Tibial nerve (tissue), 4 donors: ENCODE measurements at regions not wholly inside any gene's neighbourhood (a gene's known extent, or its start where the extent isn't known, plus 50 kb on each side); places are given as distances from the start of the nearest gene placed in this dataset.

ENCODE experiments used
- DNase-seq, 2 donors: peaks; one replicate each; pipeline ENCODE4 v3.0.0-alpha.2; 2019; ENCODE audit warnings: low spot score in 2 of 2
- H3K27ac ChIP-seq, 4 donors: fragments of 200-600 bp; sonication (generic) in 3 of 4; one replicate each; pipeline ENCODE4 v1.5.1; 2017 to 2019; ENCODE audit warnings: mild to moderate bottlenecking in 1 of 4
- H3K27me3 ChIP-seq, 2 donors: fragments of 200-600 bp; sonication (generic) in 1 of 2; one replicate each; pipeline versions ENCODE4 v1.5.1 to v1.6.0; 2017 to 2019
- H3K36me3 ChIP-seq, 3 donors: fragments of 200-600 bp; sonication (generic); one replicate each; pipeline ENCODE4 v1.5.1; 2018 to 2019
- H3K4me1 ChIP-seq, 4 donors: fragments of 200-600 bp; sonication (generic) in 3 of 4; one replicate each; pipeline ENCODE4 v1.5.1; 2017 to 2019
- H3K4me3 ChIP-seq, 4 donors: fragments of 200-600 bp; sonication (generic) in 3 of 4; one replicate each; pipeline ENCODE4 v1.5.1; 2017 to 2019; ENCODE audit warnings: mild to moderate bottlenecking in 1 of 4, moderate library complexity in 1 of 4
- H3K9me3 ChIP-seq, 4 donors: fragments of 200-600 bp; sonication (generic) in 3 of 4; one replicate each; pipeline ENCODE4 v1.5.1; 2017 to 2019
- EP300 ChIP-seq, 2 donors: sonication (generic); formaldehyde crosslinking; IDR thresholded peaks; one replicate each; pipeline ENCODE4 v1.6.1; 2017; ENCODE audit warnings: antibody characterized with exemption in 2 of 2, mild to moderate bottlenecking in 1 of 2
- POLR2A ChIP-seq, 2 donors: fragments of 450-650 bp; IDR thresholded peaks; one replicate each; pipeline ENCODE4 v1.6.1; 2017; ENCODE audit warnings: antibody characterized with exemption in 2 of 2, mild to moderate bottlenecking in 2 of 2, moderate library complexity in 2 of 2
- WGBS, 2 donors: methylation state at CpG; one replicate each; pipeline ENCODE4 v1.1.5; 2018; 5-methylcytosine and 5-hydroxymethylcytosine counted together
- TF ChIP-seq, protein P1 (sequence below), 5 experiments: fragments of 200-600 bp in 3 of 5; fragments of 450-650 bp in 2 of 5; sonication (generic) in 3 of 5; IDR thresholded peaks; one replicate each; pipeline ENCODE4 v1.5.1; 2016 to 2019; ENCODE audit warnings: antibody characterized with exemption in 5 of 5, mild to moderate bottlenecking in 3 of 5, moderate library complexity in 2 of 5

DNA sequence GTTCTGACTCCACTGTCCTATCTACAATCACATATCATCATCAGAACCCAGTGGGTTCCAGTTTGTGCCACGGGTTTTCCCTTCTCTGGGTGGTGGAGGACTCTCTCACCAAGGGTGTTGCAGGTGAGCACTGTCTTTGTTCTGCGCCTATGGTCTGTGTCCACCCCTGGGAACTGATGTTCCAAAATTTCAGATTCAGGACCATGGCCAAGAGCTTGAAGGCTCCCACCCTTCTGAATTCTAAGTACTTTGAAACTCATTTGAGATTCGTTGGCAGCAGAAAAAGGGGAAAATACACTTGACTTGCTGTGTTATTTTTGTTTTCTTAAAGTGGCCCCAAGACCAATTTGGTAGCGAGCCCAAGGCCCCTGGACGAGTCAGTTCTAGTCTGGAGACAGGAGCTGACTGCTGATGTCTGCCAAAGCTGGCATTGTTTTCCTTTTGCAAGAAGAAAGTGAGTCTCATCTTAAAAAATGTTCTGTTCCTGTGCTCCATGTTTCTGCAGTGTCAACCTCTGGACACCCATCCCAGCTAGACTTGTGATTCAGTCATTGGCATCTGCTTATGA lies 310.9 kb downstream of the HAPSTR1 start:
- no peak for DNase-seq
- Histone ChIP-seq H3K4me3 (no peak overlapping the region), H3K4me1 (no peaks in the 10 kb centered on the region), H3K9me3 (peaks cover 0 to 21% (median 0%) of the 10 kb centered on the region in 4 donors), H3K27ac (no peak overlapping the region), H3K36me3 (no peaks in the 10 kb centered on the region), H3K27me3 (no peaks in the 10 kb centered on the region)
- WGBS, 2 donors = 53 to 61% methylated on average over 5 of the region's 5 CpGs
- TF ChIP-seq, protein P1, sequence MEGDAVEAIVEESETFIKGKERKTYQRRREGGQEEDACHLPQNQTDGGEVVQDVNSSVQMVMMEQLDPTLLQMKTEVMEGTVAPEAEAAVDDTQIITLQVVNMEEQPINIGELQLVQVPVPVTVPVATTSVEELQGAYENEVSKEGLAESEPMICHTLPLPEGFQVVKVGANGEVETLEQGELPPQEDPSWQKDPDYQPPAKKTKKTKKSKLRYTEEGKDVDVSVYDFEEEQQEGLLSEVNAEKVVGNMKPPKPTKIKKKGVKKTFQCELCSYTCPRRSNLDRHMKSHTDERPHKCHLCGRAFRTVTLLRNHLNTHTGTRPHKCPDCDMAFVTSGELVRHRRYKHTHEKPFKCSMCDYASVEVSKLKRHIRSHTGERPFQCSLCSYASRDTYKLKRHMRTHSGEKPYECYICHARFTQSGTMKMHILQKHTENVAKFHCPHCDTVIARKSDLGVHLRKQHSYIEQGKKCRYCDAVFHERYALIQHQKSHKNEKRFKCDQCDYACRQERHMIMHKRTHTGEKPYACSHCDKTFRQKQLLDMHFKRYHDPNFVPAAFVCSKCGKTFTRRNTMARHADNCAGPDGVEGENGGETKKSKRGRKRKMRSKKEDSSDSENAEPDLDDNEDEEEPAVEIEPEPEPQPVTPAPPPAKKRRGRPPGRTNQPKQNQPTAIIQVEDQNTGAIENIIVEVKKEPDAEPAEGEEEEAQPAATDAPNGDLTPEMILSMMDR (IDR thresholded peaks at IDR 0.05) = no peak
- TF ChIP-seq POLR2A (IDR thresholded peaks at IDR 0.05) (no peak), EP300 (IDR thresholded peaks at IDR 0.05) (no peak)

DNA sequence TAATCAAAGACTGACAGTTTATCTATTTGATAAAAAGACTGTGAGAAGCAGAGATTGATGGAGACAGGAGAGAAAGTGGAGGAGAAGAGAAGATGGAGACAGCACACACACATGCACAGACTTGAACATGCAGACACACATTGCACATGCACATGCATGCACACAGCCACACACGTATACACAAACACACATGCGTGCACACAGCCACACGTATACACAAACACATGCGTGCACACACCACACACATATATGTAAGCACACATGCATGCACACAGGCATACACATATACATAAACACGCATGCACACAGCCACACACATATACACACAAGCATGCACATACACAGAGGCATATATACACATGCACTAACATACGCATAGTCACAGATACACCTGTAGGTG lies 313.4 kb downstream of the HAPSTR1 start:
- Histone ChIP-seq H3K27me3 (no peaks in the 10 kb centered on the region), H3K4me3 (no peak overlapping the region), H3K27ac (no peak overlapping the region), H3K4me1 (no peaks in the 10 kb centered on the region), H3K9me3 (peaks cover 0 to 10% (median 0%) of the 10 kb centered on the region in 4 donors), H3K36me3 (no peaks in the 10 kb centered on the region)
- DNase-seq = no peak
- 94 to 95% methylated on average over 6 of the region's 6 CpGs for WGBS, 2 donors
- TF ChIP-seq, protein P1 (IDR thresholded peaks at IDR 0.05) = no peak
- TF ChIP-seq POLR2A (IDR thresholded peaks at IDR 0.05) = no peak
- no peak for TF ChIP-seq EP300 (IDR thresholded peaks at IDR 0.05)

DNA sequence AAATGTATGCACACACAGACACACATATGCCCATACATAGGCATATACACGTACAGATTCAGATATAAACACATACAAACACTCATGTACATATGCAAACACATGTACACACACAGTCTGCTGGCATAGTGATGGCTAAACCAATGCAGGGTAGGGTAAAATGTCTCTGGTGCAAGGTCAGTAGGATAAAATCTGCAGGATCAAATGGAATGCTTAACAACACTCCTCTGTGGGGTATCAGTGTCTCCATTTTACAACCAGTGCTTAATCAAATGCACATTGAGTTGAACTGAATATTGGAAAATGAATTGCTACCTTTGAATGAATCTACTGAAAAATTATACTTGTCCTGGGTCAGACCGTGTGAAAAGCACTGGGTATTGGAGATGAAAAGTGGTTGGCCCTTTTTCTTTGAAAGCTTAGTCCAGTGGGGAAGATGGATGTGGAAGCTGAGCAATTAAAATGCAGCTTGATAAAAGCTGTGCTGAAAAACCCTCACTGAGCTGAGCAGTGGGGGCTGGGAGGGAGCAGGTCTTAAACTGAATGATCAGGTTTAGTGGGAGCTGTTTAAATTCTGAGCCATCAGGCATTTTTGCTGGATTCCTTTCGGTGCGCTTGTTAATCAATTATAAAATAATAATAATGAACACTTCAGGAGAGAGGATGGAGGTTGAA lies 314.7 kb downstream of the HAPSTR1 start:
- TF ChIP-seq EP300 (IDR thresholded peaks at IDR 0.05) = no peak
- no peak for TF ChIP-seq POLR2A (IDR thresholded peaks at IDR 0.05)
- TF ChIP-seq, protein P1 (IDR thresholded peaks at IDR 0.05) = no peak
- DNase-seq = no peak
- 53 to 60% methylated on average over 4 of the region's 4 CpGs for WGBS, 2 donors
- H3K27ac ChIP-seq = no peak overlapping the region
- no peak overlapping the region for H3K4me3 ChIP-seq
- no peaks in the 10 kb centered on the region for H3K4me1 ChIP-seq
- peaks cover 0 to 10% (median 0%) of the 10 kb centered on the region in 4 donors for H3K9me3 ChIP-seq
- H3K27me3 ChIP-seq = no peaks in the 10 kb centered on the region
- no peaks in the 10 kb centered on the region for H3K36me3 ChIP-seq

DNA sequence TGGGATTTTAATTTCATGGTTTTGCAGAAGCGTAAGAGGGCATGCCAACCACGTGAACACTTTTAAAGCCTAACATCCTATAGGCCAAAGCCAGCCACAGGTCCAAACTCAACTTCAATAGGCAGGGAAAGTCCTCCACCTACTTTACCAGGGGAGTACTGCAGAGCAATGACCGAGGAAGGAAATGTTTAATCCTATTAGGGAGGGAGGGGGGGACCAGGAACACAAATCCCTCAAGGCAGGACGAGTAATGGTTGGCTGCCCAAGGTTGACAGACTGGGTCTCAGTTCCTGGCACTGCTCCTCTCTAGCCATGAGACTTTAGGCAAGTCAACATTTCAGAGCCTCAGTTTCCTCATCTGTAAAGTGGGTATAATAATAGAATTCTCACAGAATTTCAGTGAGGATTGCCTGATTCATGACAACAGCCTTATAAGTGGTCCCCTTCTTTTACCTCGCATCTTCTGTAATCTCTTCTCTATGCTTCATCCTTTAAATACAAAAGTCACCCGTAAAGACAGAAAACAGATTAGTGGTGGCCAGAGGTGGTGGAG lies 315.8 kb downstream of the HAPSTR1 start:
- Histone ChIP-seq H3K27ac (no peak overlapping the region), H3K27me3 (no peaks in the 10 kb centered on the region), H3K4me3 (no peak overlapping the region), H3K36me3 (no peaks in the 10 kb centered on the region), H3K9me3 (peaks cover 0 to 10% (median 0%) of the 10 kb centered on the region in 4 donors), H3K4me1 (no peaks in the 10 kb centered on the region)
- TF ChIP-seq, protein P1 (IDR thresholded peaks at IDR 0.05) = no peak
- TF ChIP-seq POLR2A (IDR thresholded peaks at IDR 0.05) = no peak
- no peak for TF ChIP-seq EP300 (IDR thresholded peaks at IDR 0.05)
- 80 to 84% methylated on average over 6 of the region's 6 CpGs for WGBS, 2 donors
- no peak for DNase-seq

DNA sequence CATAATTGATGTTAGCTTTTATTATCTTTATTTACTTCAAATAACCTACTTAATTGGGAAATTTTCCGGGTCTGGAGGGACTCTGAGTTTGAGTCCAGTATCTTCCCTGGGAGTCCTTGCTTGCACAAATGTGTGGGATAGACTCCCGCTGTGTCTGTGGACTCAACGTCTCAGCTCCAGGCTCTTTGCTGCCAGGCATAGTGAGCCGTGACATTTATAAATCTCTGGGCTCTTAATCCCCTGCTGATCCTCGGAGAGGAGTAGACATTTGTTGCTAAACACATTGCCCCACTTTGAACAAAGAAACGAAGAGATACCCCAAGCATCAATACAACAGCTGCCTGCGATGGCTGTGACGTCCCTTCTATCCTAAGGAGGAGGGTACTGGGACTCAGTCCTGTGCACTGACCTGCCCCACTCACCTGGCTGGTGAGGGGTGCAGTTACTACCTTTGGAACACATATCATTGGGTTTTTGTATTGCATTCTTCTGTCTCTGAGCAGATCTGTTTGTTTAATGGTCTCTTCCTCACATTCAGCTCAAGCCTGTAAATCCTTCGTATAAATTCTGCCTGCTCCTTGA lies 316.9 kb downstream of the HAPSTR1 start:
- Histone ChIP-seq H3K4me1 (no peaks in the 10 kb centered on the region), H3K27me3 (no peaks in the 10 kb centered on the region), H3K9me3 (peaks cover 0 to 10% (median 0%) of the 10 kb centered on the region in 4 donors), H3K4me3 (no peak overlapping the region), H3K27ac (no peak overlapping the region), H3K36me3 (no peaks in the 10 kb centered on the region)
- WGBS, 2 donors = 36 to 38% methylated on average over 9 of the region's 9 CpGs
- no peak for TF ChIP-seq EP300 (IDR thresholded peaks at IDR 0.05)
- TF ChIP-seq POLR2A (IDR thresholded peaks at IDR 0.05) = no peak
- TF ChIP-seq, protein P1 (IDR thresholded peaks at IDR 0.05) = no peak
- no peak for DNase-seq
